GM23338 (cell line): ENCODE measurements at regions not wholly inside any gene's neighbourhood (a gene's known extent, or its start where the extent isn't known, plus 50 kb on each side); places are given as distances from the start of the nearest gene placed in this dataset.

ENCODE experiments used
- ATAC-seq: fragments of 200-7000 bp; cut with Tn5 transposase; 3 replicates; pipeline ENCODE4 v1.9.1; 2020
- DNase-seq: peaks from one replicate; pipeline ENCODE4 v3.0.0-alpha.2; 2015; ENCODE audit warnings: low spot score
- H2AFZ ChIP-seq: fragments of 200-600 bp; sonication (generic); 2 replicates; pipeline ENCODE4 v1.8.0; 2016; ENCODE audit warnings: antibody characterized with exemption, mild to moderate bottlenecking, moderate library complexity
- H3F3A ChIP-seq: fragments of 200-600 bp; sonication (generic); replicated peaks from 2 replicates; pipeline ENCODE4 v1.8.0; 2017; ENCODE audit warnings: antibody characterized with exemption, mixed run types, low read depth
- H3K27ac ChIP-seq: fragments of 200-600 bp; sonication (generic); 2 replicates; pipeline ENCODE4 v1.6.1; 2016; ENCODE audit warnings: low read depth
- H3K27me3 ChIP-seq: fragments of 200-600 bp; sonication (generic); 2 replicates; pipeline ENCODE4 v1.8.0; 2016; ENCODE audit warnings: mild to moderate bottlenecking, mixed run types, moderate library complexity; ENCODE audit not compliant: insufficient read depth
- H3K36me3 ChIP-seq: fragments of 200-600 bp; sonication (generic); 2 replicates; pipeline ENCODE4 v1.8.0; 2016; ENCODE audit warnings: mild to moderate bottlenecking; ENCODE audit not compliant: insufficient read depth
- H3K4me1 ChIP-seq: fragments of 200-600 bp; sonication (generic); 2 replicates; pipeline ENCODE4 v1.8.0; 2016; ENCODE audit warnings: mild to moderate bottlenecking, moderate library complexity; ENCODE audit not compliant: insufficient read depth
- H3K4me2 ChIP-seq: fragments of 200-600 bp; sonication (generic); 2 replicates; pipeline ENCODE4 v1.7.1; 2017; ENCODE audit warnings: mixed run types
- H3K4me3 ChIP-seq: fragments of 200-600 bp; sonication (generic); 2 replicates; pipeline ENCODE4 v1.6.1; 2016; ENCODE audit warnings: mixed run types
- H3K79me2 ChIP-seq: fragments of 200-600 bp; sonication (generic); replicated peaks from 2 replicates; pipeline ENCODE4 v1.8.0; 2017; ENCODE audit warnings: mild to moderate bottlenecking; ENCODE audit not compliant: insufficient read depth
- H3K9me2 ChIP-seq: fragments of 200-600 bp; sonication (generic); 2 replicates; pipeline ENCODE4 v1.8.0; 2017; ENCODE audit not compliant: insufficient read depth
- H4K20me1 ChIP-seq: fragments of 200-600 bp; sonication (generic); replicated peaks from 2 replicates; pipeline ENCODE4 v1.8.0; 2017; ENCODE audit warnings: mild to moderate bottlenecking; ENCODE audit not compliant: insufficient read depth
- H3K27ac Mint-ChIP-seq: 2 replicates; pipeline ENCODE4 v1.8.0; 2020; ENCODE audit warnings: inconsistent platforms, mild to moderate bottlenecking, moderate library complexity, mixed read lengths
- H3K27me3 Mint-ChIP-seq: 3 replicates; pipeline ENCODE4 v1.8.0; 2022; ENCODE audit warnings: low read depth, mild to moderate bottlenecking, moderate library complexity, mixed read lengths, inconsistent platforms; ENCODE audit not compliant: insufficient read depth, poor library complexity
- H3K36me3 Mint-ChIP-seq: 3 replicates; pipeline ENCODE4 v1.8.0; 2021; ENCODE audit warnings: low read depth, mild to moderate bottlenecking, inconsistent platforms, moderate library complexity, mixed read lengths
- H3K4me1 Mint-ChIP-seq: 3 replicates; pipeline ENCODE4 v1.8.0; 2020; ENCODE audit warnings: mild to moderate bottlenecking, inconsistent platforms, mixed read lengths
- H3K4me3 Mint-ChIP-seq: 3 replicates; pipeline ENCODE4 v1.8.0; 2021; ENCODE audit warnings: moderate library complexity, mild to moderate bottlenecking, inconsistent platforms, mixed read lengths
- H3K9me3 Mint-ChIP-seq: 3 replicates; pipeline ENCODE4 v1.8.0; 2020; ENCODE audit warnings: moderate library complexity, mild to moderate bottlenecking, inconsistent platforms, mixed read lengths
- CREB1 ChIP-seq: fragments of 250-450 bp; sonication (Bioruptor Pico); IDR thresholded peaks from 2 replicates; pipeline ENCODE4 v1.5.0; 2020; ENCODE audit warnings: low read depth, mild to moderate bottlenecking, moderate library complexity
- CTCF ChIP-seq, 2 experiments: fragments of 200-600 bp in 1 of 2; sonication (generic) in 1 of 2; conservative IDR thresholded peaks; 2 replicates each; pipeline versions ENCODE4 v1.5.1 to v1.6.1; 2016 to 2017; ENCODE audit warnings: antibody characterized with exemption in 2 of 2, low read depth in 2 of 2, mild to moderate bottlenecking in 2 of 2, moderate library complexity in 1 of 2
- NANOG ChIP-seq: IDR thresholded peaks from 2 replicates; pipeline ENCODE4 v1.6.1; 2016; ENCODE audit warnings: antibody characterized with exemption, borderline replicate concordance
- POLR2AphosphoS5 ChIP-seq: IDR thresholded peaks from 2 replicates; pipeline ENCODE4 v1.6.1; 2016; ENCODE audit warnings: antibody characterized with exemption, low read depth
- REST ChIP-seq: IDR thresholded peaks from one replicate; pipeline ENCODE4 v1.6.1; 2018; ENCODE audit warnings: antibody characterized with exemption; ENCODE audit not compliant: unreplicated experiment
- STAT1 ChIP-seq: IDR thresholded peaks from one replicate; pipeline ENCODE4 v1.6.1; 2016; ENCODE audit warnings: antibody characterized with exemption; ENCODE audit not compliant: unreplicated experiment
- ZNF114 ChIP-seq: fragments of 250-450 bp; sonication (Bioruptor Pico); IDR thresholded peaks from 2 replicates; pipeline ENCODE4 v1.5.0; 2020; ENCODE audit warnings: mild to moderate bottlenecking, moderate library complexity
- ZNF331 ChIP-seq: fragments of 250-450 bp; sonication (Bioruptor Pico); IDR thresholded peaks from 2 replicates; pipeline ENCODE4 v1.5.0; 2020; ENCODE audit warnings: low read depth, mild to moderate bottlenecking, moderate library complexity
- ZNF462 ChIP-seq: fragments of 250-450 bp; sonication (Bioruptor Pico); IDR thresholded peaks from 2 replicates; pipeline ENCODE4 v1.5.0; 2020; ENCODE audit warnings: mild to moderate bottlenecking, moderate library complexity

- H3K36me3 ChIP-seq, result no peaks in the 10 kb centered on the region
- Mint-ChIP-seq H3K4me1 (peaks cover 30% of the 10 kb centered on the region), H3K4me3 (no peak overlapping the region), H3K36me3 (no peaks in the 10 kb centered on the region), H3K9me3 (no peaks in the 10 kb centered on the region), H3K27ac (no peak overlapping the region), H3K27me3 (peaks cover 20% of the 10 kb centered on the region)
- TF ChIP-seq ZNF114 (CRISPR knock-in tag) (no peak), STAT1 (no peak), CREB1 (CRISPR knock-in tag) (no peak), ZNF331 (CRISPR knock-in tag) (no peak), ZNF462 (no peak), NANOG (no peak)
- no peaks in the 10 kb centered on the region for H4K20me1 ChIP-seq
- no peak overlapping the region for H3K4me3 ChIP-seq
- DNase-seq (peak; percentile 14), ATAC-seq (no peak)
- no peak overlapping the region for H3K27ac ChIP-seq
- peak overlapping the region; percentile 88 for H2AFZ ChIP-seq
- H3K4me2 ChIP-seq, result no peak overlapping the region
- H3K79me2 ChIP-seq, result no peaks in the 10 kb centered on the region
- H3K9me2 ChIP-seq, result no peaks in the 10 kb centered on the region
- 0 out of 2 replicates have a peak, but pooled peaks cover 4% of the 10 kb centered on the region for H3F3A ChIP-seq
- no peaks in the 10 kb centered on the region for H3K27me3 ChIP-seq
- peaks cover 7% of the 10 kb centered on the region for H3K4me1 ChIP-seq
Measured at GRCh38 chr7:25897261-25897782, 254.7 kb upstream of the NFE2L3 start.

GRCh38 chr7:25900245-25900644, 251.8 kb upstream of the NFE2L3 start:
- H3K36me3 Mint-ChIP-seq, result no peaks in the 10 kb centered on the region
- no peak overlapping the region for H3K4me3 Mint-ChIP-seq
- Histone ChIP-seq H3K27ac (no peak overlapping the region), H3K4me1 (peaks cover under 1% of the 10 kb centered on the region), H3K4me2 (no peak overlapping the region), H3F3A (no peaks in the 10 kb centered on the region), H3K36me3 (no peaks in the 10 kb centered on the region), H3K9me2 (no peaks in the 10 kb centered on the region), H3K79me2 (no peaks in the 10 kb centered on the region), H3K27me3 (no peaks in the 10 kb centered on the region), H2AFZ (peak overlapping the region; percentile 70; the same call in 1 of the 2 replicates), H4K20me1 (no peaks in the 10 kb centered on the region), H3K4me3 (no peak overlapping the region)
- ATAC-seq (no peak), DNase-seq (no peak)
- no peaks in the 10 kb centered on the region for H3K9me3 Mint-ChIP-seq
- H3K27me3 Mint-ChIP-seq, result peaks cover 7% of the 10 kb centered on the region
- H3K4me1 Mint-ChIP-seq, result peaks cover 7% of the 10 kb centered on the region; the same call in 2 of the 3 replicates
- no peak overlapping the region for H3K27ac Mint-ChIP-seq
- TF ChIP-seq REST, result no peak
- no peak for TF ChIP-seq CTCF (conservative IDR thresholded peaks at IDR 0.05; ENCODE audit: low read depth in 2 of 2)
- no peak for TF ChIP-seq POLR2AphosphoS5
- TF ChIP-seq ZNF331 (CRISPR knock-in tag), result no peak
- no peak for TF ChIP-seq CREB1 (CRISPR knock-in tag)
- TF ChIP-seq ZNF114 (CRISPR knock-in tag), result no peak
